GM12878 (cell line): ENCODE measurements at regions not wholly inside any gene's neighbourhood (a gene's known extent, or its start where the extent isn't known, plus 50 kb on each side); places are given as distances from the start of the nearest gene placed in this dataset.

Experiments
- ATAC-seq: fragments of 200-7000 bp; cut with Tn5 transposase; 3 replicates; pipeline ENCODE4 v1.9.1; 2020; ENCODE audit warnings: mild to moderate bottlenecking, moderate library complexity
- BruUV-seq: library from RNA; stranded (reverse); fragments of 400-500 nt; replicated peaks from 2 replicates; lab custom pipeline; 2021; lab: Mats Ljungman, UMichigan
- CTCF ChIA-PET: fragments of 300-600 bp; sonication (Branson Sonifier 250); formaldehyde crosslinking; extraction: SDS; loops from one replicate; lab custom pipeline; 2021; ENCODE audit warnings: inconsistent platforms; lab: Yijun Ruan, JAX
- POLR2A ChIA-PET: fragments of 350-600 bp; formaldehyde crosslinking; extraction: SDS; loops from one replicate; lab custom pipeline; 2021; ENCODE audit warnings: inconsistent platforms; lab: Charles Lee
- RAD21 ChIA-PET: fragments of 300-600 bp; sonication (Branson Sonifier 250); formaldehyde crosslinking; loops from one replicate; lab custom pipeline; 2023; ENCODE audit warnings: antibody characterized with exemption; ENCODE audit not compliant: unreplicated experiment; lab: Charles Lee
- SMC1A ChIA-PET: fragments of 300-600 bp; sonication (Branson Sonifier 250); formaldehyde crosslinking; loops from one replicate; lab custom pipeline; 2023; ENCODE audit not compliant: unreplicated experiment, uncharacterized antibody; lab: Charles Lee
- DNase-seq: peaks from one replicate; pipeline ENCODE4 v3.0.0-alpha.2; 2011; ENCODE audit warnings: low read depth, low spot score
- FAIRE-seq: peaks from 3 replicates; lab custom pipeline; 2011; peaks lifted over from hg19 to GRCh38; lab: Jason Lieb, UNC
- H2AFZ ChIP-seq: 2 replicates; pipeline ENCODE4 v1.6.0; 2011; ENCODE audit warnings: low read depth, low read length, control low read depth; ENCODE audit not compliant: control insufficient read depth
- H3K27ac ChIP-seq: 2 replicates; pipeline ENCODE4 v1.5.1; 2011; ENCODE audit warnings: control low read depth; ENCODE audit not compliant: control insufficient read depth, insufficient read depth
- H3K27me3 ChIP-seq, 2 experiments: replicated peaks in 1 of 2; 2 replicates each; pipeline versions ENCODE4 v1.6.0 to v1.6.1; 2011; ENCODE audit warnings: low read length in 1 of 2; ENCODE audit not compliant: control insufficient read depth in 2 of 2, insufficient read depth in 2 of 2
- H3K36me3 ChIP-seq, 2 experiments: 2 replicates each; pipeline ENCODE4 v1.5.1; 2011; ENCODE audit warnings: low read length in 1 of 2; ENCODE audit not compliant: control insufficient read depth in 2 of 2, insufficient read depth in 2 of 2
- H3K4me1 ChIP-seq: 2 replicates; pipeline ENCODE4 v1.6.1; 2011; ENCODE audit warnings: mild to moderate bottlenecking, low read length, moderate library complexity, mixed read lengths; ENCODE audit not compliant: control insufficient read depth, insufficient read depth
- H3K4me2 ChIP-seq: 2 replicates; pipeline ENCODE4 v1.6.0; 2011; ENCODE audit warnings: control low read depth; ENCODE audit not compliant: control insufficient read depth, insufficient read depth
- H3K4me3 ChIP-seq: fragments of 200-600 bp; sonication (generic); 2 replicates; pipeline ENCODE4 v1.5.1; 2016
- H3K79me2 ChIP-seq: 2 replicates; pipeline ENCODE4 v1.6.0; 2011; ENCODE audit warnings: low read length; ENCODE audit not compliant: control insufficient read depth, insufficient read depth
- H3K9ac ChIP-seq: 2 replicates; pipeline ENCODE4 v1.8.0; 2011; ENCODE audit warnings: low read length, control low read depth, mixed read lengths; ENCODE audit not compliant: control insufficient read depth, insufficient read depth
- H3K9me3 ChIP-seq: replicated peaks from 3 replicates; pipeline ENCODE4 v1.5.1; 2011; ENCODE audit warnings: mild to moderate bottlenecking, low read length; ENCODE audit not compliant: control insufficient read depth, insufficient read depth
- H4K20me1 ChIP-seq: 2 replicates; pipeline ENCODE4 v1.6.0; 2011; ENCODE audit not compliant: control insufficient read depth, insufficient read depth
- CEBPB ChIP-seq, 2 experiments: fragments of 150-350 bp in 1 of 2; IDR thresholded peaks; 2 replicates each; pipeline ENCODE4 v1.6.1; 2012 to 2014; ENCODE audit warnings: low read depth in 2 of 2, low read length in 2 of 2, borderline replicate concordance in 1 of 2, inconsistent platforms in 1 of 2
- KLF5 ChIP-seq: fragments of 450-650 bp; IDR thresholded peaks from 2 replicates; pipeline ENCODE4 v1.6.1; 2014; ENCODE audit warnings: mild to moderate bottlenecking; ENCODE audit not compliant: partially characterized antibody
- PBX3 ChIP-seq: IDR thresholded peaks from 2 replicates; pipeline ENCODE4 v1.6.1; 2011; ENCODE audit warnings: mild to moderate bottlenecking, low read depth, low read length, moderate library complexity; ENCODE audit not compliant: insufficient replicate concordance
- SIX5 ChIP-seq: IDR thresholded peaks from 2 replicates; pipeline ENCODE4 v1.6.1; 2011; ENCODE audit warnings: mild to moderate bottlenecking, low read depth, low read length, moderate library complexity; ENCODE audit not compliant: severe bottlenecking
- SMC3 ChIP-seq: IDR thresholded peaks from 2 replicates; pipeline ENCODE4 v1.6.1; 2011; ENCODE audit warnings: low read length, improper control_type of control experiment, borderline replicate concordance
- ZNF687 ChIP-seq: fragments of 450-650 bp; IDR thresholded peaks from 2 replicates; pipeline ENCODE4 v1.6.1; 2017; ENCODE audit warnings: mild to moderate bottlenecking, moderate library complexity
- WGBS: methylation state at CpG from one replicate; pipeline ENCODE4 v1.1.6; 2016; ENCODE audit warnings: low lambda C conversion rate; ENCODE audit not compliant: insufficient replicate concordance, insufficient coverage; ENCODE audit errors: missing lambda C conversion rate; 5-methylcytosine and 5-hydroxymethylcytosine counted together
- in situ Hi-C: fragments of 300-500 bp; cut with MboI; formaldehyde crosslinking; loops from 9 replicates; pipeline ENCODE4 v1.14.3; 2018; ENCODE audit warnings: mixed read lengths
- intact Hi-C: fragments of 100-400 bp; cut with micrococcal nuclease; formaldehyde crosslinking; loops from one replicate; pipeline ENCODE4 v1.14.2; 2022; ENCODE audit not compliant: unreplicated experiment
- TF ChIP-seq, protein P1 (sequence below): fragments of 450-650 bp; IDR thresholded peaks from 2 replicates; pipeline ENCODE4 v1.6.1; 2016; ENCODE audit warnings: mild to moderate bottlenecking

DNA sequence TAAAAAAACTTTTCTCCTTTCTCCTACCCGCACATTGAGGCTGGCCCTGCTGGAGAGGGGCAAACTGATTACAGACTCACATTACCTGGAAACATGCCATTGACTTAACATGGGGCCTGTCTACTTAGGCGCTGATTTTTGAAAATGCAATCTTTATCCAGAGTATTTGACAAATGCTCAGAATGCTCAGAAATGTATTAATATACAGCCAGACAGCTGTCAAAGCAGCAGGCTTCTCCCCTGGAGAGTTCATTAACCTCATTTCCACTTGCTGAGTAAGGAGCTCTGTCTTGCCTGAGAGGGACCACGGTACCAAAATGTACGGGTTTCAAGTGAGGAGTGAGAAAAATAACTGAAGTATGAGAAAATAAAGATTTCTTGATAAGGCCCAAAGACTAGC, 95.7 kb downstream of the PAX1 start:
- Histone ChIP-seq H3K27me3 (no peaks in the 10 kb centered on the region), H4K20me1 (no peaks in the 10 kb centered on the region), H3K79me2 (no peaks in the 10 kb centered on the region), H3K4me2 (no peak overlapping the region), H2AFZ (no peak overlapping the region), H3K4me3 (no peak overlapping the region)
- WGBS, result 60% methylated on average over 4 of the region's 4 CpGs
- in situ Hi-C loops, result loop anchor here (10.0 kb wide), 1 partner anchor 64 kb away; no protein-coding TSS in a partner anchor
- CTCF ChIA-PET, result no interaction called here
- no peak for DNase-seq
- intact Hi-C loops, result no loop called here
- no TSS peak for BruUV-seq
- no peak for FAIRE-seq
- TF ChIP-seq SMC3, result no peak
- TF ChIP-seq SIX5, result no peak
- no peak for TF ChIP-seq CEBPB (IDR thresholded peaks at IDR 0.05; ENCODE audit: borderline replicate concordance in 1 of 2, low read depth in 2 of 2, low read length in 2 of 2)
- no peak for TF ChIP-seq PBX3
- TF ChIP-seq, protein P1, sequence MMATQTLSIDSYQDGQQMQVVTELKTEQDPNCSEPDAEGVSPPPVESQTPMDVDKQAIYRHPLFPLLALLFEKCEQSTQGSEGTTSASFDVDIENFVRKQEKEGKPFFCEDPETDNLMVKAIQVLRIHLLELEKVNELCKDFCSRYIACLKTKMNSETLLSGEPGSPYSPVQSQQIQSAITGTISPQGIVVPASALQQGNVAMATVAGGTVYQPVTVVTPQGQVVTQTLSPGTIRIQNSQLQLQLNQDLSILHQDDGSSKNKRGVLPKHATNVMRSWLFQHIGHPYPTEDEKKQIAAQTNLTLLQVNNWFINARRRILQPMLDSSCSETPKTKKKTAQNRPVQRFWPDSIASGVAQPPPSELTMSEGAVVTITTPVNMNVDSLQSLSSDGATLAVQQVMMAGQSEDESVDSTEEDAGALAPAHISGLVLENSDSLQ, result no peak
- no peak for TF ChIP-seq ZNF687
- TF ChIP-seq KLF5, result no peak
- TF ChIP-seq, all 136 proteins: peak for 0
- SMC1A ChIA-PET, result interaction anchor here (0.8 kb wide), 1 partner anchor 82 kb away, joined by 4 read pairs; no protein-coding TSS in a partner anchor
- no peaks in the 10 kb centered on the region for H3K4me1 ChIP-seq
- no peaks in the 10 kb centered on the region for H3K36me3 ChIP-seq
- POLR2A ChIA-PET, result no interaction called here
- H3K27ac ChIP-seq, result no peak overlapping the region
- RAD21 ChIA-PET, result no interaction called here
- no peak for ATAC-seq
- H3K9me3 ChIP-seq, result no peaks in the 10 kb centered on the region
- H3K9ac ChIP-seq, result no peak overlapping the region
